ENCODE measurements at regions not wholly inside any gene's neighbourhood (a gene's known extent, or its start where the extent isn't known, plus 50 kb on each side); places are given as distances from the start of the nearest gene placed in this dataset.

- no peak for TF ChIP-seq CTCF (IDR thresholded peaks at IDR 0.05 in 2 of 3, conservative IDR thresholded peaks at IDR 0.05 in 1 of 3; ENCODE audit: control insufficient read depth in 2 of 3, extremely low read depth in 1 of 3, insufficient read depth in 1 of 3, low read depth in 3 of 3, low read length in 3 of 3)
- no peak for TF ChIP-seq YY1 (IDR thresholded peaks at IDR 0.05; ENCODE audit: low read depth, low read length)
- TF ChIP-seq ELK1 (IDR thresholded peaks at IDR 0.05; ENCODE audit: low read depth, low read length): no peak
- TF ChIP-seq MTA3 (IDR thresholded peaks at IDR 0.05; ENCODE audit: borderline replicate concordance, low read length): no peak
- TF ChIP-seq KAT2A (conservative IDR thresholded peaks at IDR 0.05; ENCODE audit: control insufficient read depth, low read depth, low read length): no peak
- TF ChIP-seq POLR2A (IDR thresholded peaks at IDR 0.05; ENCODE audit: low read depth, low read length): no peak
- no peak for TF ChIP-seq E4F1 (IDR thresholded peaks at IDR 0.05; ENCODE audit: borderline replicate concordance, partially characterized antibody)
- TF ChIP-seq PKNOX1 (IDR thresholded peaks at IDR 0.05): no peak
These were observed 256.1 kb upstream of the ARPP21 start for GRCh38 chr3:35383216-35383615.
